Loucy (cell line): ENCODE measurements at regions not wholly inside any gene's neighbourhood (a gene's known extent, or its start where the extent isn't known, plus 50 kb on each side); places are given as distances from the start of the nearest gene placed in this dataset.

Source experiments
- H2AFZ ChIP-seq: fragments of 200-600 bp; sonication (generic); 2 replicates; pipeline ENCODE4 v1.6.0; 2016; ENCODE audit warnings: antibody characterized with exemption, mild to moderate bottlenecking, low read length, moderate library complexity
- H3F3A ChIP-seq: fragments of 200-600 bp; 2 replicates; pipeline ENCODE4 v1.6.0; 2016; ENCODE audit warnings: antibody characterized with exemption, low read depth, mild to moderate bottlenecking
- H3K27me3 ChIP-seq: fragments of 200-600 bp; sonication (generic); 2 replicates; pipeline ENCODE4 v1.6.1; 2014; ENCODE audit warnings: low read length, mild to moderate bottlenecking; ENCODE audit not compliant: insufficient read depth, poor library complexity, severe bottlenecking
- H3K36me3 ChIP-seq: fragments of 200-600 bp; sonication (generic); 2 replicates; pipeline ENCODE4 v1.6.1; 2016; ENCODE audit warnings: low read length; ENCODE audit not compliant: insufficient read depth
- H3K4me1 ChIP-seq: fragments of 200-600 bp; sonication (generic); 2 replicates; pipeline ENCODE4 v1.5.1; 2014; ENCODE audit warnings: low read length, mild to moderate bottlenecking; ENCODE audit not compliant: insufficient read depth, poor library complexity, severe bottlenecking
- H3K4me2 ChIP-seq: fragments of 200-600 bp; sonication (generic); 2 replicates; pipeline ENCODE4 v1.6.0; 2014; ENCODE audit warnings: antibody characterized with exemption, low read length, low read depth, mild to moderate bottlenecking; ENCODE audit not compliant: poor library complexity, severe bottlenecking
- H3K4me3 ChIP-seq: fragments of 200-600 bp; sonication (generic); 2 replicates; pipeline ENCODE4 v1.5.1; 2014; ENCODE audit warnings: low read length, mild to moderate bottlenecking, mixed read lengths; ENCODE audit not compliant: poor library complexity, severe bottlenecking
- H3K79me2 ChIP-seq: fragments of 200-600 bp; sonication (generic); 2 replicates; pipeline ENCODE4 v1.6.1; 2014; ENCODE audit warnings: low read length; ENCODE audit not compliant: insufficient read depth
- H3K9ac ChIP-seq: fragments of 200-600 bp; sonication (generic); 2 replicates; pipeline ENCODE4 v1.6.0; 2014; ENCODE audit warnings: mild to moderate bottlenecking, low read depth, low read length, moderate library complexity; ENCODE audit not compliant: poor library complexity, severe bottlenecking
- H3K9me2 ChIP-seq: fragments of 200-600 bp; sonication (generic); replicated peaks from 2 replicates; pipeline ENCODE4 v1.6.1; 2016; ENCODE audit warnings: low read depth, low read length, mixed read lengths
- H3K9me3 ChIP-seq: fragments of 200-600 bp; sonication (generic); 2 replicates; pipeline ENCODE4 v1.6.1; 2014; ENCODE audit warnings: mild to moderate bottlenecking, antibody characterized with exemption, low read length, low read depth; ENCODE audit not compliant: insufficient read depth
- H4K20me1 ChIP-seq: fragments of 200-600 bp; sonication (generic); 2 replicates; pipeline ENCODE4 v1.6.0; 2014; ENCODE audit warnings: antibody characterized with exemption, low read length, mild to moderate bottlenecking; ENCODE audit not compliant: insufficient read depth, poor library complexity, severe bottlenecking
- EZH2phosphoT487 ChIP-seq: fragments of 200-600 bp; IDR thresholded peaks from 2 replicates; pipeline ENCODE4 v1.6.1; 2018; ENCODE audit warnings: antibody characterized with exemption, mild to moderate bottlenecking, moderate library complexity, borderline replicate concordance
- TF ChIP-seq, protein P1 (sequence below): fragments of 200-600 bp; sonication (generic); conservative IDR thresholded peaks from 2 replicates; pipeline ENCODE4 v1.5.1; 2014; ENCODE audit warnings: mild to moderate bottlenecking, antibody characterized with exemption, low read length

DNA sequence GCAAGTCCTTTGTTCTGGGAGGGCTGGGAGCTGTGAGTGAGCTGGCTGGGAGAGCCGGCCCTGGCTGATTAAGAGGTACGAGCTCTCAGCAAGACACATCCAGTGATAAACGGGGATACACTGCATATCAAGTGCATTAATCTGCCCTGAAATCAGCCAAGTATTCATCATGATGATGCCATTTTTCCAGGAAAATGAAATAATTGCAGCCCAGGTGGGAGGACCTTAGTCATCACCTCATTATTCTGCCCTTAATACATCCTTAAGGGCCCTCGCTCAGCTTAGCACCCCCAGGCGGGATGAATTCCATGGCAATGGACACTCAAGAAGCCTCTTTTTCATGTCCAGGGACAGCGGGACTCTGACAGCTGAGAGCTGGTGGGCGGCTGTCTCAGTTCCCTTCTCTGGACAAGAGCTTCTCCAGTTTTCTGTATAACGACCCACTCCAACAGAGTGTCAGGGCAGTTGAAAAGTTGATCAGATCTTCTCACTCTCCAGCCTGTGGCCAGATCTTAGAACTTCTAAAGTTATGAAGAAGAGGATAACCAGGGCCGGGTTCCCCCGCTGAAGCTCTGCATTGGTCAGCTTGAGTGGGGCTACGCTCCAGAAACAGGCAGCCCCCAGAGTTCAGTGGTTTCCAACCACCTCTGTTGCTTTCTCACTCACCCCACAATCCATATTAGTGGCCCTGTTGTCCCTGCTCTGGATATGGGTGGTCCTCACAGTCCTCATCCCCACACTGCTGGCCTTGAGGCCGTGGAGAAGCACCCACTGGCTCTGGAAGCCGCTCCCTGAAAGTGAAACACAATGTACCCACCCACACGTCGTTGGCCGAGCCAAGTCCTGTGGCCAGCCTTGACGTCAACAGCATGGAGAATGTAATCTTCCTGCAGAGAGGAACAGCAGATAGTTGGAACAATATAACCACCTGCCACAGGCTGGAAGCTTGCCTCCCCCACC lies 306.2 kb upstream of the DIO3 start:
- no peaks in the 10 kb centered on the region for H3K36me3 ChIP-seq
- H3K4me2 ChIP-seq: no peak overlapping the region
- no peaks in the 10 kb centered on the region for H3K79me2 ChIP-seq
- H3K27me3 ChIP-seq: no peaks in the 10 kb centered on the region
- H3K9ac ChIP-seq: no peak overlapping the region
- no peaks in the 10 kb centered on the region for H3K9me2 ChIP-seq
- H3K9me3 ChIP-seq: no peaks in the 10 kb centered on the region
- TF ChIP-seq, protein P1, sequence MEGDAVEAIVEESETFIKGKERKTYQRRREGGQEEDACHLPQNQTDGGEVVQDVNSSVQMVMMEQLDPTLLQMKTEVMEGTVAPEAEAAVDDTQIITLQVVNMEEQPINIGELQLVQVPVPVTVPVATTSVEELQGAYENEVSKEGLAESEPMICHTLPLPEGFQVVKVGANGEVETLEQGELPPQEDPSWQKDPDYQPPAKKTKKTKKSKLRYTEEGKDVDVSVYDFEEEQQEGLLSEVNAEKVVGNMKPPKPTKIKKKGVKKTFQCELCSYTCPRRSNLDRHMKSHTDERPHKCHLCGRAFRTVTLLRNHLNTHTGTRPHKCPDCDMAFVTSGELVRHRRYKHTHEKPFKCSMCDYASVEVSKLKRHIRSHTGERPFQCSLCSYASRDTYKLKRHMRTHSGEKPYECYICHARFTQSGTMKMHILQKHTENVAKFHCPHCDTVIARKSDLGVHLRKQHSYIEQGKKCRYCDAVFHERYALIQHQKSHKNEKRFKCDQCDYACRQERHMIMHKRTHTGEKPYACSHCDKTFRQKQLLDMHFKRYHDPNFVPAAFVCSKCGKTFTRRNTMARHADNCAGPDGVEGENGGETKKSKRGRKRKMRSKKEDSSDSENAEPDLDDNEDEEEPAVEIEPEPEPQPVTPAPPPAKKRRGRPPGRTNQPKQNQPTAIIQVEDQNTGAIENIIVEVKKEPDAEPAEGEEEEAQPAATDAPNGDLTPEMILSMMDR: no peak
- TF ChIP-seq EZH2phosphoT487: no peak
- no peak overlapping the region for H3K4me3 ChIP-seq
- H2AFZ ChIP-seq: no peak overlapping the region
- no peaks in the 10 kb centered on the region for H3K4me1 ChIP-seq
- no peaks in the 10 kb centered on the region for H3F3A ChIP-seq
- H4K20me1 ChIP-seq: no peaks in the 10 kb centered on the region

DNA sequence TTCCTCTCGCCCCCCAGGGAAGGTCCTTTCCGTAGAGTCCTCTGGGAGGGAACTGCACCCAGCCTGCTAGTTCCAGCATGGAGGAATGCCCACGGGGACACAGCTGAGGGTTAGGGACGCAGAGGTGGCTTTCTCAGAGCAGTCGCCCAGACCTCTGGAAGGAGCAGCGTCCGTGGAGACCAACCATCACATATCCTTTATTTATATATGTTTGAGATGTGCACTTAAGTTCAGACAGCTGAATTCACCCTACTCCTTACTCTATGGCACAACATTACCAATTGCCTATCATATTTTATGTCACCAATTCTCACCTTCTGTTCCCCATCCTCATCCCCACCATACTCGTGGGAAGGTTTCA lies 305.6 kb upstream of the DIO3 start:
- Histone ChIP-seq H3F3A (no peaks in the 10 kb centered on the region), H3K79me2 (no peaks in the 10 kb centered on the region), H3K27me3 (no peaks in the 10 kb centered on the region), H3K9ac (no peak overlapping the region), H3K4me3 (no peak overlapping the region), H3K9me3 (no peaks in the 10 kb centered on the region), H3K36me3 (no peaks in the 10 kb centered on the region), H3K4me1 (no peaks in the 10 kb centered on the region), H2AFZ (no peak overlapping the region), H4K20me1 (no peaks in the 10 kb centered on the region), H3K9me2 (no peaks in the 10 kb centered on the region), H3K4me2 (no peak overlapping the region)
- TF ChIP-seq, protein P1: no peak
- TF ChIP-seq EZH2phosphoT487: no peak

DNA sequence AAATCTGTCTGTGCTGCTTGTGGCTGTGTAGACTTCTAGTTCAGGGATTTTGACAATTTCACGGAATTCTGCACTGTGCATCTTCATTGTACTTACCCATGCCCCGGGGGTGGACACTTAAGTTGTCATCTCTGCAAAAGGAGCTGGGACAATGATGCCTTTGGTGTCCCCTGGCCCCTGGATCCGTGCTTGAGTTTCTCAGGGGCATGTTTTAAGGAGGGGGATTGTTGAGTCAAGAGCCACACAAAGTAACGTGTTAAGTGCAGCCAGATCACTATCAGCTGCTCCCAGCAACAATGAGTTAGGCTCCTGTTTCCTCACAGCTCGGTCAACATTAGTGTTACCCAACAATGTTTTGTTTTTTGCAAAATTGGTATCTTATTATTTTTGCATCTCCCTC lies 305.0 kb upstream of the DIO3 start:
- TF ChIP-seq, protein P1: no peak
- Histone ChIP-seq H3F3A (no peaks in the 10 kb centered on the region), H2AFZ (no peak overlapping the region), H3K27me3 (no peaks in the 10 kb centered on the region), H4K20me1 (no peaks in the 10 kb centered on the region), H3K4me3 (no peak overlapping the region), H3K9ac (no peak overlapping the region), H3K4me2 (no peak overlapping the region), H3K79me2 (no peaks in the 10 kb centered on the region), H3K9me3 (no peaks in the 10 kb centered on the region), H3K36me3 (no peaks in the 10 kb centered on the region), H3K9me2 (no peaks in the 10 kb centered on the region), H3K4me1 (no peaks in the 10 kb centered on the region)
